GM10248 (cell line): ENCODE measurements at regions not wholly inside any gene's neighbourhood (a gene's known extent, or its start where the extent isn't known, plus 50 kb on each side); places are given as distances from the start of the nearest gene placed in this dataset.

Experiments
- CTCF ChIA-PET: fragments of 300-600 bp; sonication (Branson Sonifier 250); formaldehyde crosslinking; extraction: SDS; loops from one replicate; lab custom pipeline; 2021; ENCODE audit warnings: antibody characterized with exemption; lab: Yijun Ruan, JAX
- POLR2A ChIA-PET: fragments of 350-650 bp; sonication (Branson Sonifier 250); formaldehyde crosslinking; extraction: SDS; loops from one replicate; lab custom pipeline; 2020; ENCODE audit warnings: antibody characterized with exemption; lab: Yijun Ruan, JAX
- DNase-seq: peaks from one replicate; pipeline ENCODE4 v3.0.0; 2012; ENCODE audit errors: extremely low spot score
- CTCF ChIP-seq: IDR thresholded peaks from 2 replicates; pipeline ENCODE4 v1.5.1; 2012; ENCODE audit warnings: mild to moderate bottlenecking, low read depth; ENCODE audit errors: extremely low read depth, missing control alignments, control extremely low read depth

GRCh38 chr9:7892975-7893374, 93.4 kb upstream of the DMAC1 start:
- ChIA-PET POLR2A (no interaction called here), CTCF (interaction anchor here (1.4 kb wide), 1 partner anchor 26 kb away, joined by 4 read pairs; no protein-coding TSS in a partner anchor)
- TF ChIP-seq CTCF, result no peak
- DNase-seq, result no peak

- ChIA-PET POLR2A (no interaction called here), CTCF (interaction anchor here (1.0 kb wide), 1 partner anchor 20 kb away, joined by 3 read pairs; no protein-coding TSS in a partner anchor)
- TF ChIP-seq CTCF, result no peak
- no peak for DNase-seq
Observed at GRCh38 chr9:7879551-7880245, 80.1 kb upstream of the DMAC1 start.

GRCh38 chr9:7871977-7872730, 72.6 kb upstream of the DMAC1 start:
- no peak for DNase-seq
- ChIA-PET POLR2A (no interaction called here), CTCF (interaction anchor here (1.4 kb wide), 1 partner anchor 14 kb away, joined by 5 read pairs; no protein-coding TSS in a partner anchor)

GRCh38 chr9:7869340-7869739, 69.8 kb upstream of the DMAC1 start:
- CTCF ChIA-PET, result no interaction called here
- DNase-seq, result no peak
- POLR2A ChIA-PET, result no interaction called here
- TF ChIP-seq CTCF, result no peak

More at GRCh38 chr9:7871977-7872730, 72.6 kb upstream of the DMAC1 start:
- TF ChIP-seq CTCF, result no peak

- TF ChIP-seq CTCF, result no peak
- ChIA-PET CTCF (interaction anchor here (1.6 kb wide), 1 partner anchor 16 kb away, joined by 5 read pairs; no protein-coding TSS in a partner anchor), POLR2A (no interaction called here)
- DNase-seq, result no peak
Observed at GRCh38 chr9:7862170-7862569, 62.6 kb upstream of the DMAC1 start.

- TF ChIP-seq CTCF, result no peak
- no peak for DNase-seq
- ChIA-PET POLR2A (no interaction called here), CTCF (interaction anchor here (1.4 to 1.6 kb wide), 2 partner anchors 10 to 15 kb away, joined by 4 to 5 read pairs; no protein-coding TSS in a partner anchor)
Observed at GRCh38 chr9:7861086-7861485, 61.5 kb upstream of the DMAC1 start.
